ENCODE measurements at regions not wholly inside any gene's neighbourhood (a gene's known extent, or its start where the extent isn't known, plus 50 kb on each side); places are given as distances from the start of the nearest gene placed in this dataset.

DNA sequence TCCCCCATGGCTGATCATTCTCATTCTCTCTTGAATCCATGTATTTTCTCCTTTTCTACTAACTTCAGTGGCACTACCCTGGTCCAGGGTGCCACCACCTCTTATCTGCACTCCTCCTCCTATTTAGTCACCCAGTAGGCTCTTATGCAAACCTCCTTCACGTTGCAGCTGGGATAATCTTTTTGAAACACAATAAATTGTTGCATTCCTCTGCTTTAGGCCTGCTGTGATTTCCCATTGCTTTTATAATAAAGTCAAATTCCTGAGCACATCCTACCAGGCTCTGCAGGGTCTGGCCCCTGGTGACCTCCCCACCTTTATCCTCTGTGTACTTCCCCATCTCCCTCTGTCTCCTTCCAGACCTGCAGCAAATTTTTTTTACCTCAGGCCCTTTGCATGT, 112.7 kb upstream of the KIAA1217 start:
- TF ChIP-seq, protein P1, sequence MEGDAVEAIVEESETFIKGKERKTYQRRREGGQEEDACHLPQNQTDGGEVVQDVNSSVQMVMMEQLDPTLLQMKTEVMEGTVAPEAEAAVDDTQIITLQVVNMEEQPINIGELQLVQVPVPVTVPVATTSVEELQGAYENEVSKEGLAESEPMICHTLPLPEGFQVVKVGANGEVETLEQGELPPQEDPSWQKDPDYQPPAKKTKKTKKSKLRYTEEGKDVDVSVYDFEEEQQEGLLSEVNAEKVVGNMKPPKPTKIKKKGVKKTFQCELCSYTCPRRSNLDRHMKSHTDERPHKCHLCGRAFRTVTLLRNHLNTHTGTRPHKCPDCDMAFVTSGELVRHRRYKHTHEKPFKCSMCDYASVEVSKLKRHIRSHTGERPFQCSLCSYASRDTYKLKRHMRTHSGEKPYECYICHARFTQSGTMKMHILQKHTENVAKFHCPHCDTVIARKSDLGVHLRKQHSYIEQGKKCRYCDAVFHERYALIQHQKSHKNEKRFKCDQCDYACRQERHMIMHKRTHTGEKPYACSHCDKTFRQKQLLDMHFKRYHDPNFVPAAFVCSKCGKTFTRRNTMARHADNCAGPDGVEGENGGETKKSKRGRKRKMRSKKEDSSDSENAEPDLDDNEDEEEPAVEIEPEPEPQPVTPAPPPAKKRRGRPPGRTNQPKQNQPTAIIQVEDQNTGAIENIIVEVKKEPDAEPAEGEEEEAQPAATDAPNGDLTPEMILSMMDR (IDR thresholded peaks at IDR 0.05) = no peak
- TF ChIP-seq POLR2AphosphoS5 (IDR thresholded peaks at IDR 0.05) (no peak), POLR2A (IDR thresholded peaks at IDR 0.05) (no peak)
